Fibroblast of the conjunctiva (primary cell): ENCODE measurements at regions not wholly inside any gene's neighbourhood (a gene's known extent, or its start where the extent isn't known, plus 50 kb on each side); places are given as distances from the start of the nearest gene placed in this dataset.
A peak's percentile ranks its signal among the peaks of the same experiment; 100 is the strongest.

Source experiments
- DNase-seq: peaks from one replicate; pipeline ENCODE4 v3.0.0-alpha.2; 2010; ENCODE audit warnings: low read depth

- DNase-seq: no peak
Measured at GRCh38 chr15:98420837-98421236, 227.5 kb upstream of the IGF1R start.

GRCh38 chr15:98421419-98422129, 226.8 kb upstream of the IGF1R start:
- peak; percentile 9 for DNase-seq

- no peak for DNase-seq
Measured at GRCh38 chr15:98422130-98422478, 226.2 kb upstream of the IGF1R start.

GRCh38 chr15:98425173-98425572, 223.2 kb upstream of the IGF1R start:
- no peak for DNase-seq

- DNase-seq: no peak
Measured at GRCh38 chr15:98427321-98427720, 221.0 kb upstream of the IGF1R start.

GRCh38 chr15:98428253-98428989, 219.9 kb upstream of the IGF1R start:
- DNase-seq: peak; percentile 48

GRCh38 chr15:98431171-98431570, 217.2 kb upstream of the IGF1R start:
- no peak for DNase-seq

GRCh38 chr15:98433346-98433745, 215.0 kb upstream of the IGF1R start:
- DNase-seq: no peak

- no peak for DNase-seq
Measured at GRCh38 chr15:98433856-98434255, 214.5 kb upstream of the IGF1R start.

- DNase-seq: no peak
Measured at GRCh38 chr15:98437752-98438151, 210.6 kb upstream of the IGF1R start.

GRCh38 chr15:98438326-98438725, 210.0 kb upstream of the IGF1R start:
- no peak for DNase-seq

- DNase-seq: no peak
Measured at GRCh38 chr15:98438907-98439306, 209.4 kb upstream of the IGF1R start.

- no peak for DNase-seq
Measured at GRCh38 chr15:98439523-98439942, 208.8 kb upstream of the IGF1R start.

GRCh38 chr15:98440917-98441316, 207.4 kb upstream of the IGF1R start:
- DNase-seq: no peak

GRCh38 chr15:98441599-98441998, 206.7 kb upstream of the IGF1R start:
- DNase-seq: no peak

GRCh38 chr15:98442379-98442833, 205.9 kb upstream of the IGF1R start:
- DNase-seq: peak; percentile 89

GRCh38 chr15:98442901-98443300, 205.4 kb upstream of the IGF1R start:
- no peak for DNase-seq

GRCh38 chr15:98443526-98443925, 204.8 kb upstream of the IGF1R start:
- DNase-seq: no peak

- DNase-seq: no peak
Measured at GRCh38 chr15:98444138-98444537, 204.2 kb upstream of the IGF1R start.

- DNase-seq: no peak
Measured at GRCh38 chr15:98445315-98445714, 203.0 kb upstream of the IGF1R start.

- DNase-seq: no peak
Measured at GRCh38 chr15:98446083-98446482, 202.3 kb upstream of the IGF1R start.

GRCh38 chr15:98447069-98447468, 201.3 kb upstream of the IGF1R start:
- DNase-seq: no peak

GRCh38 chr15:98451236-98451635, 197.1 kb upstream of the IGF1R start:
- DNase-seq: no peak

GRCh38 chr15:98452238-98452637, 196.1 kb upstream of the IGF1R start:
- no peak for DNase-seq
